ENCODE measurements at regions not wholly inside any gene's neighbourhood (a gene's known extent, or its start where the extent isn't known, plus 50 kb on each side); places are given as distances from the start of the nearest gene placed in this dataset.

- H3K79me2 ChIP-seq (ENCODE audit: control insufficient read depth, insufficient read depth, low read length): no peaks in the 10 kb centered on the region
- H3K9me3 ChIP-seq (ENCODE audit: control insufficient read depth, low read depth, low read length): no peaks in the 10 kb centered on the region
- no peaks in the 10 kb centered on the region for H3K36me3 ChIP-seq (ENCODE audit: control insufficient read depth in 2 of 2, extremely low read depth in 1 of 2, insufficient read depth in 2 of 2, low read length in 2 of 2)
- no peak for DNase-seq (ENCODE audit: low read depth, low spot score)
- dilution Hi-C loops (cut with MboI; ENCODE audit: extremely low pct_ligation_motif_present, low sequenced_read_pairs): no loop called here
- no peak for TF ChIP-seq EZH2 (IDR thresholded peaks at IDR 0.05; ENCODE audit: low read length)
- TF ChIP-seq CTCF (optimal IDR thresholded peaks at IDR 0.05 in 1 of 3, IDR thresholded peaks at IDR 0.05 in 1 of 3, conservative IDR thresholded peaks at IDR 0.05 in 1 of 3; ENCODE audit: extremely low read depth in 1 of 3, insufficient read depth in 2 of 3, low read length in 3 of 3): no peak
- H3K9me1 ChIP-seq (ENCODE audit: control insufficient read depth, extremely low read depth, insufficient read depth, low read length): no peaks in the 10 kb centered on the region
- no peak overlapping the region for H3K4me2 ChIP-seq (ENCODE audit: control insufficient read depth, extremely low read depth, insufficient read depth, low read depth, low read length)
- no peak overlapping the region for H2AFZ ChIP-seq (ENCODE audit: control insufficient read depth, low read length)
- H3K4me1 ChIP-seq (ENCODE audit: control insufficient read depth, extremely low read depth, insufficient read depth, low read length): no peaks in the 10 kb centered on the region
- no peak overlapping the region for H3K4me3 ChIP-seq (ENCODE audit: control insufficient read depth in 2 of 3, extremely low read depth in 1 of 3, insufficient read depth in 2 of 3, low read depth in 1 of 3, low read length in 3 of 3)
- no peak for FAIRE-seq
- H3K27me3 ChIP-seq (ENCODE audit: control insufficient read depth, extremely low read depth, insufficient read depth, low read length): no peaks in the 10 kb centered on the region
- no peak overlapping the region for H3K9ac ChIP-seq (ENCODE audit: control insufficient read depth, extremely low read depth, insufficient read depth, low read length)
- H4K20me1 ChIP-seq (ENCODE audit: control insufficient read depth, extremely low read depth, insufficient read depth, low read length): no peaks in the 10 kb centered on the region
- no peak overlapping the region for H3K27ac ChIP-seq (ENCODE audit: control insufficient read depth, insufficient read depth, low read length)
Observed at GRCh38 chr10:4719671-4720070, 106.3 kb upstream of the AKR1E2 start.

GRCh38 chr10:4719036-4719435 is 107.0 kb upstream of the AKR1E2 start:
- Histone ChIP-seq H3K9me3 (ENCODE audit: control insufficient read depth, low read depth, low read length) (no peaks in the 10 kb centered on the region), H4K20me1 (ENCODE audit: control insufficient read depth, extremely low read depth, insufficient read depth, low read length) (no peaks in the 10 kb centered on the region), H3K27ac (ENCODE audit: control insufficient read depth, insufficient read depth, low read length) (no peak overlapping the region), H3K4me3 (ENCODE audit: control insufficient read depth in 2 of 3, extremely low read depth in 1 of 3, insufficient read depth in 2 of 3, low read depth in 1 of 3, low read length in 3 of 3) (no peak overlapping the region), H2AFZ (ENCODE audit: control insufficient read depth, low read length) (no peak overlapping the region), H3K27me3 (ENCODE audit: control insufficient read depth, extremely low read depth, insufficient read depth, low read length) (no peaks in the 10 kb centered on the region), H3K9me1 (ENCODE audit: control insufficient read depth, extremely low read depth, insufficient read depth, low read length) (no peaks in the 10 kb centered on the region), H3K79me2 (ENCODE audit: control insufficient read depth, insufficient read depth, low read length) (no peaks in the 10 kb centered on the region), H3K4me1 (ENCODE audit: control insufficient read depth, extremely low read depth, insufficient read depth, low read length) (no peaks in the 10 kb centered on the region), H3K36me3 (ENCODE audit: control insufficient read depth in 2 of 2, extremely low read depth in 1 of 2, insufficient read depth in 2 of 2, low read length in 2 of 2) (no peaks in the 10 kb centered on the region), H3K9ac (ENCODE audit: control insufficient read depth, extremely low read depth, insufficient read depth, low read length) (no peak overlapping the region), H3K4me2 (ENCODE audit: control insufficient read depth, extremely low read depth, insufficient read depth, low read depth, low read length) (no peak overlapping the region)
- FAIRE-seq (no peak), DNase-seq (ENCODE audit: low read depth, low spot score) (no peak)
- dilution Hi-C loops (cut with MboI; ENCODE audit: extremely low pct_ligation_motif_present, low sequenced_read_pairs): no loop called here
- TF ChIP-seq CTCF (optimal IDR thresholded peaks at IDR 0.05 in 1 of 3, IDR thresholded peaks at IDR 0.05 in 1 of 3, conservative IDR thresholded peaks at IDR 0.05 in 1 of 3; ENCODE audit: extremely low read depth in 1 of 3, insufficient read depth in 2 of 3, low read length in 3 of 3): no peak
- no peak for TF ChIP-seq EZH2 (IDR thresholded peaks at IDR 0.05; ENCODE audit: low read length)

Data from keratinocyte (primary cell).